ENCODE measurements at regions not wholly inside any gene's neighbourhood (a gene's known extent, or its start where the extent isn't known, plus 50 kb on each side); places are given as distances from the start of the nearest gene placed in this dataset.

GRCh38 chr4:45363931-45364330, 637.6 kb upstream of the GNPDA2 start:
- no peak for TF ChIP-seq CTCF (IDR thresholded peaks at IDR 0.05; ENCODE audit: insufficient read depth, low read depth, low read length, missing control alignments)
- H3K4me3 ChIP-seq (ENCODE audit: low read depth, low read length) = no peak overlapping the region
- DNase-seq (ENCODE audit: low read depth) = no peak

- no peak for TF ChIP-seq CTCF (IDR thresholded peaks at IDR 0.05; ENCODE audit: insufficient read depth, low read depth, low read length, missing control alignments)
- no peak overlapping the region for H3K4me3 ChIP-seq (ENCODE audit: low read depth, low read length)
- DNase-seq (ENCODE audit: low read depth) = no peak
Observed at GRCh38 chr4:45358573-45359506, 632.5 kb upstream of the GNPDA2 start.

- no peak for DNase-seq (ENCODE audit: low read depth)
- no peak overlapping the region for H3K4me3 ChIP-seq (ENCODE audit: low read depth, low read length)
- TF ChIP-seq CTCF (IDR thresholded peaks at IDR 0.05; ENCODE audit: insufficient read depth, low read depth, low read length, missing control alignments) = no peak
Observed at GRCh38 chr4:45353161-45353560, 626.8 kb upstream of the GNPDA2 start.

GRCh38 chr4:45350438-45350837, 624.1 kb upstream of the GNPDA2 start:
- DNase-seq (ENCODE audit: low read depth) = peak; percentile 47
- H3K4me3 ChIP-seq (ENCODE audit: low read depth, low read length) = no peak overlapping the region
- no peak for TF ChIP-seq CTCF (IDR thresholded peaks at IDR 0.05; ENCODE audit: insufficient read depth, low read depth, low read length, missing control alignments)

- H3K4me3 ChIP-seq (ENCODE audit: low read depth, low read length) = no peak overlapping the region
- DNase-seq (ENCODE audit: low read depth) = no peak
- no peak for TF ChIP-seq CTCF (IDR thresholded peaks at IDR 0.05; ENCODE audit: insufficient read depth, low read depth, low read length, missing control alignments)
Observed at GRCh38 chr4:45349859-45350258, 623.5 kb upstream of the GNPDA2 start.

GRCh38 chr4:45346816-45347435, 620.6 kb upstream of the GNPDA2 start:
- no peak overlapping the region for H3K4me3 ChIP-seq (ENCODE audit: low read depth, low read length)
- DNase-seq (ENCODE audit: low read depth) = no peak
- TF ChIP-seq CTCF (IDR thresholded peaks at IDR 0.05; ENCODE audit: insufficient read depth, low read depth, low read length, missing control alignments) = no peak

Measured in GM12865 (cell line).